Sciatic nerve (tissue), 2 donors: ENCODE measurements at regions not wholly inside any gene's neighbourhood (a gene's known extent, or its start where the extent isn't known, plus 50 kb on each side); places are given as distances from the start of the nearest gene placed in this dataset.
"Not testable (repeated sequence)": the region's sequence is repeated elsewhere in the genome, so short reads cannot be mapped to it uniquely, and the experiment has no call there.

Source experiments
- ATAC-seq: fragments of 200-7000 bp; cut with Tn5 transposase; one replicate; pipeline ENCODE4 v1.9.1; 2020; ENCODE audit warnings: mild to moderate bottlenecking, moderate library complexity
- DNase-seq: peaks from one replicate; pipeline ENCODE4 v3.0.0-alpha.2; 2020; ENCODE audit warnings: low spot score
- intact Hi-C: fragments of 100-400 bp; cut with DNase I; formaldehyde crosslinking; loops from one replicate; pipeline ENCODE4 v1.14.2; 2022
- donor health status: DM: no; HTN: no; CAD: no.
- donor health status: DM: no; HTN: no; CAD: no.

- ATAC-seq, DNase-seq, intact Hi-C loops: not testable (repeated sequence)
These were observed 229.8 kb upstream of the TNC start for GRCh38 chr9:115347776-115348175.

GRCh38 chr9:115348936-115349335 lies 231.0 kb upstream of the TNC start:
- intact Hi-C loops, DNase-seq, ATAC-seq: not testable (repeated sequence)

DNA sequence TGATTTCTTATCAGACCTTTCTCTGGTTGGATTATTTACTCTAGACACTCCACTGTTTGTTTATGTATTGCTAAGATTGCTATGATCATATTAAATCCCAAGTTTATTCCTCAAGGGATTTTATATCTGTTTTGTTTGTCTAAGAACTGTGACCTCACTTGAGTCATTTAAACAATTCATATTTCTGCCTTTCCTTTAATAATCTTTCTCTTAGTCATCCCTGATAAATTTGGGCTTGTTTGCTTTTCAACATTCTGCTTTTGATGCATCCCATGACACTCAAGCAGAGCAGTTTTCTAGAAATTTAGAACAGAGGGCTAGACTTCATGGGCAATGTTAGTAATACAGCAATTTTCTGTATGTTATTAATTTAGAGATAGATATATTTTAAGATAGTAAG lies 231.6 kb upstream of the TNC start:
- DNase-seq (no peak), ATAC-seq (no peak)
- intact Hi-C loops = no loop called here

DNA sequence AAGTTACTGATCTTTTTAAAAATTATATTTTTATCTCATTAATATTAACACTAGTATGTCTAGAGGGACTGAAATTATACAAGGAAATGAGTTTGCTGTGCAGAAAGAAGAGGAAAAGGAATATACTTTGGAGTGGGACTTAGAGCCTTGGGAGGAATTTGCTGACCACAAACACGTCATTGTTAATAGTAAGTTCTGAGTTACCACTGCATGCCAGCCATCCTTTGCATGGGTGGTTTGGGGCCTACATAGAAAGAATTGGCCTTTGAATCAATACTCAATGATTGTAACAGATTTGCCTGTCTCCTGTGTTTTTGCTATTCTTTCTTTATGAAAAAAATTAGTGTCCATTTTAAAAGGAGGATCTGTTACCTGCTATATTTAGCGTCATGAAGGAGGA lies 232.6 kb upstream of the TNC start:
- intact Hi-C loops = no loop called here
- DNase-seq (no peak), ATAC-seq (no peak)

DNA sequence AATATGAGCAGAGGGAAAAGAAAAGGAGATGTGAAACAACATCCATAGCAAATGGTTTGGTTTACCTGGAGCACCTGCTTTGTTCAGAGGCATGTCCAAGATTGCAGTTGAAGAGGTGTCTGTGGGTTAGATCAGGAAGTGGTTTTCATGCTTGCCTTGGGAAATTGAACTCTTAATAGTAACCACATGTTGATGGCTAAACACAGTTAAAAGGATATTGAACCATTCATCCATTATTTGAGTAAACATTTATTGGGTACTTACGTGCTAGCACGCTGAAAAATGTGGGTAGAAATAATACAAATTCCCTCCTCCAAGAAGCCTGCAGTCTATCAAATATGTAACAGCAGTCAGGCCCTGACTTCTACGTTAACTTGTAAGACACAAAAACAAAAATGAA lies 235.7 kb upstream of the TNC start:
- intact Hi-C loops = no loop called here
- ATAC-seq (no peak), DNase-seq (no peak)

GRCh38 chr9:115357821-115358220 lies 239.9 kb upstream of the TNC start:
- DNase-seq (no peak), ATAC-seq (no peak)
- intact Hi-C loops = no loop called here

- ATAC-seq (no peak), DNase-seq (no peak)
- intact Hi-C loops = no loop called here
These were observed 241.2 kb upstream of the TNC start for GRCh38 chr9:115359017-115359780.

DNA sequence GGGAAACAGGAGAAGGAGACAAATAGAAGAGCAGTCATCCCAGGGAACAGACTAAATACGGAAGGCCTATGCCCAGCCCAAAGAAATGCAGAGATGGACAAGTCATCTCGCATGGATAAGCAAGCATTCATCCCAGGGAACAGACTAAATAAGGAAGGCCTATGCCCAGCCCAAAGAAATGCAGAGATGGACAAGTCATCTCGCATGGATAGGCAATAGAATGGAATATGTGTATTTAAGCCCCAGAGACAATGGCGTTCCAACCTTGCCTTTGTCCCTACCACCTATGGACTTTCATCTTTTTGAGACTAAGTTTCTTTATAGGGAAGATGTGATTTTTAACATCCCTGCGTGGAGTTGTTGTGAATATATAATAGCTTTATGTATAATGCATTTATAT lies 242.2 kb upstream of the TNC start:
- intact Hi-C loops = no loop called here
- no peak for ATAC-seq
- no peak for DNase-seq

DNA sequence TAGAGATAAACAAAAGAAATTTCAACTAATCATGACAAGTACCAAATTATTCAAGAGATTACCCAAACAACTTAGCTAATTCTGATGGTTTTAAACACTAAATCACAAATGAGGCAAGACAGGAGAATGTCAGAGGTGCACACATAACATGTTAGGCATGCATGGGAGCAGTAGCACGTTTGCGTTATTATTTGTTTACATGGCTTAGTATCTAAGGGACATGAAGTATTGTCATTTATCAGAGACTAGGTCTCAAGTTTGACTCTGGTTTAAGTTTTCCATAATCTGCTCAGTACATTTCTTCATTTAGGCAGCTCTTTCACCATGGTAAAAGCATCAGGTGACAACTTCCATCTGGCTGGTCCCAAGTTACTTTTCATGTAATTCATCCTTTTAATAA lies 244.1 kb upstream of the TNC start:
- intact Hi-C loops = no loop called here
- DNase-seq (no peak), ATAC-seq (no peak)

- DNase-seq = no peak
These were observed 244.7 kb upstream of the TNC start for GRCh38 chr9:115362640-115363039.

DNA sequence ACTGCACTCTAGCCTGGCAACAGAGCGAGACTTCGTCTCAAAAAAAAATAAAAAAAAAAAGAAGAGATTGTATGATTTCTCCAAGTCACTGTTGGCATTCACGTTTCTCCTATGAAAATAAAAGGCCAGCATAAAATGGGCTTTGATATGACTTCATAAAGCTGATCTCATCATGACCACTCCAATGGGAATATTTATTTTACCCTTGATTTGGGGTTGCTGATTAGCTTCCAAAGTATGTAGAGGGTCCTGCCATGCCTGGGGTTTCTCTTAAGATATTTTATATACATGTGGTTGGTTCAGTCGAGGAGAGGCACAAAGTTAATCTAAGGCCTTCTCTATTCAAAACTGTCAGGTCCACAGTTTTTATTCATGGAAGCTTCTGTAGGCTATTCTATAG lies 247.0 kb upstream of the TNC start:
- DNase-seq (no peak), ATAC-seq (no peak)
- intact Hi-C loops = no loop called here

More at GRCh38 chr9:115362640-115363039, 244.7 kb upstream of the TNC start:
- ATAC-seq = no peak
- intact Hi-C loops = no loop called here

GRCh38 chr9:115367321-115367720 lies 249.4 kb upstream of the TNC start:
- no peak for DNase-seq
- intact Hi-C loops = no loop called here
- ATAC-seq = no peak

DNA sequence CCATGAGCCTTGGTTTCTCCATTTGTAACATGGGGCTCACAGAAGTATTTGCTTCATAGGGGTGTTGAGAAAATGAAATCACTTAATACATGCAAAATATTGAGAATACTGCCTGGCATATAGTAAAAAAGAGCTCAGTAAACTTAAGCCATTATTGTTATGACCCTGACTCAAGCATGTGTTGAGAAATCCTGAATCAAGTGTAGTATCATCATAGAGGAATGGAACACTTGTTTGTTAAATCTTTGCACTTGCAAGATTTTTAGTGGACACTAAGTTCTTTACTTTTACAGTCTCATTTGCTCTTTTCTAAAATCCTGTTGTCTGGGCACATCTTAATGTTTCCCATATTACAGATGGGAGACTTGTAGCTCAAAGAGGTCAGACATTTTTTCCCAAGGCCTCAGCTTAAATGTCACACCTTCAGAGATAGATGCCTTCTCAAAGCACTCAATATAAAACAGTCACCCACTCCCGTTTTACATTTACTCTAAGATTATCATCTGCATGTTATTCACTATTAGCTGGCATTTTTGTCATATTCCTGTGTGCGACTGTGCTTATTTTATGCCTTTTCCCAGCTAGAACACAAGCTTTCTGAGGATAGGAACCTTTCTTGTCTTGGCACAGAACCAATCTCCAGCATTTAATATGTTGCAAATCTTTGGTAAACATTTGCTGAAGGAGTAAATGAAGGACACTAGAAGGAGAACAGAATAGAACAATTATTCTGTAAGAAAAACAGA lies 250.0 kb upstream of the TNC start:
- intact Hi-C loops = no loop called here

DNA sequence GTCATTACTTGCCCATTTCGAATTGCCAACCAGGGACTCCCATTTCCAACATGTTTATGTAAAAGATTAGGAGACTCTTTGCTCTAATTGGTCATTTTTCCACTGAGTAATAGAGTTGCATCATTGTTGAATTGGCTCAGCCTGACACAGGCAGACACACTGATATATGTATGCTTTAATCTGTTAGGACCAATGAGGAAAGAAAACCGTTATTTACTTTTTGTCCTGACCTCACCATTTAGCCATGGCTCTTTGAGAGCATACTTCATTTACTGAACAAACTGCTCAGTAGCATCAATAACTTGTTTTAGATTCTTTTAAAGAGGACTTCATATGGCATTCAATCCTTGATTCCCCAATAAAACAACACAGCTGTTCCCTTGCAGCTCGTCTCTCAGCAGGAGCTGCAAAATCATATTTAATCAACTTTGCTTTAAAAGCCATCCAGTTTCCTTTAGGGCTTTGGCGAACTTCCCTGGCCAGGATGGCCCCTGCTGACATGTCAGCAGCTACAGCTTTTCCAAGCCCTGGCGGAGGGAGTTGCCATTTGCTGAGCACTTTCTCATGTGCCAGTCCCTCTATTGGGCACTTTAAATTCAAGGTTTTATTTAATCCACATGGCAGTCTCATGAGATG lies 251.5 kb upstream of the TNC start:
- DNase-seq (no peak), ATAC-seq (no peak)
- intact Hi-C loops = no loop called here

More for the DNA sequence above, 250.0 kb upstream of the TNC start:
- no peak for DNase-seq
- no peak for ATAC-seq

GRCh38 chr9:115373000-115373709 lies 255.2 kb upstream of the TNC start:
- DNase-seq (no peak), ATAC-seq (no peak)
- intact Hi-C loops = no loop called here

GRCh38 chr9:115373710-115374045 lies 255.7 kb upstream of the TNC start:
- DNase-seq = no peak

GRCh38 chr9:115374724-115375268 lies 256.8 kb upstream of the TNC start:
- ATAC-seq (no peak), DNase-seq (no peak)
- intact Hi-C loops = no loop called here

More at GRCh38 chr9:115373710-115374045, 255.7 kb upstream of the TNC start:
- intact Hi-C loops = no loop called here
- no peak for ATAC-seq

DNA sequence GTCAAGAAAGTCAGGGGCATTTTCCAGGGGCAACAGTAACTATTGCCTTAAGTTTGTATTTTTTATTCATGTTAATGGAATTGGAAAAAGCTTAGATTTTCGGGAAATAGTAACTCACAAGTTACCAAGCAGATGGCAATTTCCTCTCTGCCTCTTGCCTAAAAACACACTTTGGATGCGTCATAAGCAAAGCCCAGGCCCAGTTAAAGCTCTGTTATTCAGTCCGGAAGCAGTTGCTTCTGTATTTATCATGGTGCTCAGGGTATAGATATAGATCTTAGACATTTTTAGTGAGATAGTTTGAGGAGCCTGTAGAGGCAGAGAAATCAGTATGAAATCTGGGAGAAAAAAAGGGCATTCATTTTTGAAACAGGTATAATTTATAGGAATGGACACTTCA lies 260.3 kb upstream of the TNC start:
- ATAC-seq = no peak
- intact Hi-C loops = no loop called here
- DNase-seq = no peak

- ATAC-seq (no peak), DNase-seq (no peak)
- intact Hi-C loops = no loop called here
These were observed 260.8 kb upstream of the TNC start for GRCh38 chr9:115378758-115379157.
